ENCODE measurements at regions not wholly inside any gene's neighbourhood (a gene's known extent, or its start where the extent isn't known, plus 50 kb on each side); places are given as distances from the start of the nearest gene placed in this dataset.

GRCh38 chr6:95169775-95170174, 407.6 kb upstream of the MANEA start:
- H2BK15ac ChIP-seq (ENCODE audit: low read depth, low read length): no peak overlapping the region
- H2AK5ac ChIP-seq (ENCODE audit: insufficient read length, low read length): no peak overlapping the region
- H3K79me2 ChIP-seq (ENCODE audit: insufficient read depth, low read length): no peaks in the 10 kb centered on the region
- Mint-ChIP-seq H3K36me3 (ENCODE audit: insufficient read depth in 1 of 3, low read depth in 3 of 3) (no peaks in the 10 kb centered on the region), H3K27me3 (ENCODE audit: low read depth) (no peaks in the 10 kb centered on the region), H3K4me3 (no peak overlapping the region), H3K27ac (no peak overlapping the region), H3K4me1 (0 out of 4 replicates have a peak, but pooled peaks cover 0 to 4% of the 10 kb centered on the region in 2 experiments), H3K9me3 (no peaks in the 10 kb centered on the region)
- H3K18ac ChIP-seq (ENCODE audit: insufficient read length, low read depth, low read length): no peak overlapping the region
- no peaks in the 10 kb centered on the region for H3K4me1 ChIP-seq (ENCODE audit: insufficient read depth, low read length)
- no peak overlapping the region for H3K23ac ChIP-seq (ENCODE audit: insufficient read length, low read depth, low read length)
- H3K14ac ChIP-seq (ENCODE audit: insufficient read depth, low read length): no peak overlapping the region
- no peaks in the 10 kb centered on the region for H3K27me3 ChIP-seq (ENCODE audit: insufficient read depth, low read length)
- no peaks in the 10 kb centered on the region for H3K23me2 ChIP-seq (ENCODE audit: insufficient read length, low read depth, low read length, poor library complexity, severe bottlenecking)
- no peak overlapping the region for H3K56ac ChIP-seq (ENCODE audit: insufficient read length, low read depth, low read length)
- H3K4me2 ChIP-seq (ENCODE audit: insufficient read depth, insufficient read length, low read length): no peak overlapping the region
- H3K9ac ChIP-seq (ENCODE audit: extremely low read depth, insufficient read length, low read length): no peak overlapping the region
- H3T11ph ChIP-seq (ENCODE audit: low read length): no peak overlapping the region
- no peaks in the 10 kb centered on the region for H4K20me1 ChIP-seq (ENCODE audit: control insufficient read depth, insufficient read depth, insufficient read length)
- DNase-seq: no peak
- H4K8ac ChIP-seq (replicated peaks; ENCODE audit: insufficient read length, low read depth, low read length): no peak overlapping the region
- WGBS (ENCODE audit: extremely low coverage, insufficient read length, low lambda C conversion rate): no CpG with 5 or more reads among the region's 2 CpGs
- no peak overlapping the region for H2AFZ ChIP-seq (ENCODE audit: low read length)
- H2BK5ac ChIP-seq (ENCODE audit: insufficient read length, low read length): no peak overlapping the region
- no peak overlapping the region for H4K91ac ChIP-seq (ENCODE audit: insufficient read length, low read depth, low read length)
- H2BK12ac ChIP-seq (ENCODE audit: insufficient read length, low read depth, low read length): no peak overlapping the region
- no peak overlapping the region for H2BK20ac ChIP-seq (ENCODE audit: low read depth, low read length, poor library complexity, severe bottlenecking)
- no peak overlapping the region for H3K4ac ChIP-seq (ENCODE audit: low read depth, low read length)
- H2BK120ac ChIP-seq (ENCODE audit: low read depth, low read length, poor library complexity, severe bottlenecking): no peak overlapping the region
- H3K27ac ChIP-seq (ENCODE audit: insufficient read length, low read depth, low read length): no peak overlapping the region
- no peaks in the 10 kb centered on the region for H3K9me3 ChIP-seq (ENCODE audit: control insufficient read depth, low read depth, low read length)
- no peaks in the 10 kb centered on the region for H3K79me1 ChIP-seq (ENCODE audit: insufficient read depth, low read depth, low read length, poor library complexity, severe bottlenecking)
- TF ChIP-seq CTCF (conservative IDR thresholded peaks at IDR 0.05): no peak
- no peak overlapping the region for H4K5ac ChIP-seq (ENCODE audit: insufficient read length, low read depth, low read length)

Measured in H9 (cell line).